ENCODE measurements at regions not wholly inside any gene's neighbourhood (a gene's known extent, or its start where the extent isn't known, plus 50 kb on each side); places are given as distances from the start of the nearest gene placed in this dataset.

- TF ChIP-seq FOXK2 (IDR thresholded peaks at IDR 0.05) = no peak
- no peak for TF ChIP-seq PKNOX1 (IDR thresholded peaks at IDR 0.05)
- no peak for TF ChIP-seq TARDBP (IDR thresholded peaks at IDR 0.05)
- no peak for TF ChIP-seq FOXA1 (IDR thresholded peaks at IDR 0.05)
- no peak for TF ChIP-seq SP1 (IDR thresholded peaks at IDR 0.05)
Observed at GRCh38 chr1:70738624-70739023, 309.0 kb downstream of the PTGER3 start.

Data from HEK293T (cell line).